Breast epithelium (tissue), 3 donors: ENCODE measurements at regions not wholly inside any gene's neighbourhood (a gene's known extent, or its start where the extent isn't known, plus 50 kb on each side); places are given as distances from the start of the nearest gene placed in this dataset.

Source experiments
- POLR2A ChIP-seq: fragments of 450-650 bp; IDR thresholded peaks from one replicate; pipeline ENCODE4 v1.6.1; 2016; ENCODE audit warnings: antibody characterized with exemption, mild to moderate bottlenecking, moderate library complexity
- POLR2AphosphoS5 ChIP-seq, 3 donors: sonication (generic); formaldehyde crosslinking; IDR thresholded peaks; one replicate each; pipeline ENCODE4 v1.6.1; 2017; ENCODE audit warnings: antibody characterized with exemption in 3 of 3
- TF ChIP-seq, protein P1 (sequence below), 3 donors: fragments of 450-650 bp; IDR thresholded peaks; one replicate each; pipeline ENCODE4 v1.5.1; 2016 to 2017; ENCODE audit warnings: antibody characterized with exemption in 3 of 3, mild to moderate bottlenecking in 3 of 3, moderate library complexity in 3 of 3

- TF ChIP-seq, protein P1, sequence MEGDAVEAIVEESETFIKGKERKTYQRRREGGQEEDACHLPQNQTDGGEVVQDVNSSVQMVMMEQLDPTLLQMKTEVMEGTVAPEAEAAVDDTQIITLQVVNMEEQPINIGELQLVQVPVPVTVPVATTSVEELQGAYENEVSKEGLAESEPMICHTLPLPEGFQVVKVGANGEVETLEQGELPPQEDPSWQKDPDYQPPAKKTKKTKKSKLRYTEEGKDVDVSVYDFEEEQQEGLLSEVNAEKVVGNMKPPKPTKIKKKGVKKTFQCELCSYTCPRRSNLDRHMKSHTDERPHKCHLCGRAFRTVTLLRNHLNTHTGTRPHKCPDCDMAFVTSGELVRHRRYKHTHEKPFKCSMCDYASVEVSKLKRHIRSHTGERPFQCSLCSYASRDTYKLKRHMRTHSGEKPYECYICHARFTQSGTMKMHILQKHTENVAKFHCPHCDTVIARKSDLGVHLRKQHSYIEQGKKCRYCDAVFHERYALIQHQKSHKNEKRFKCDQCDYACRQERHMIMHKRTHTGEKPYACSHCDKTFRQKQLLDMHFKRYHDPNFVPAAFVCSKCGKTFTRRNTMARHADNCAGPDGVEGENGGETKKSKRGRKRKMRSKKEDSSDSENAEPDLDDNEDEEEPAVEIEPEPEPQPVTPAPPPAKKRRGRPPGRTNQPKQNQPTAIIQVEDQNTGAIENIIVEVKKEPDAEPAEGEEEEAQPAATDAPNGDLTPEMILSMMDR (IDR thresholded peaks at IDR 0.05), result no peak
- TF ChIP-seq POLR2A (no peak), POLR2AphosphoS5 (IDR thresholded peaks at IDR 0.05) (no peak)
Observed at GRCh38 chr1:87506147-87506546, 177.5 kb downstream of the LMO4 start.
